ENCODE measurements at regions not wholly inside any gene's neighbourhood (a gene's known extent, or its start where the extent isn't known, plus 50 kb on each side); places are given as distances from the start of the nearest gene placed in this dataset.

- Histone ChIP-seq H3K36me3 (ENCODE audit: control insufficient read depth, insufficient read depth, low read length) (peaks cover 29% of the 10 kb centered on the region), H3K4me3 (ENCODE audit: low read depth, low read length) (no peak overlapping the region), H3K4me1 (ENCODE audit: control insufficient read depth, insufficient read depth, low read length) (no peaks in the 10 kb centered on the region), H3K27me3 (ENCODE audit: control insufficient read depth, insufficient read depth, low read length) (no peaks in the 10 kb centered on the region), H3K9me3 (ENCODE audit: control insufficient read depth, insufficient read depth, low read length) (no peaks in the 10 kb centered on the region), H3K27ac (ENCODE audit: low read depth, low read length) (no peak overlapping the region)
- DNase-seq (ENCODE audit: low read depth in 4 of 6, low spot score in 6 of 6): no peak
- WGBS (ENCODE audit: insufficient coverage): 98% methylated on average over 19 of the region's 20 CpGs
Observed at GRCh38 chr17:68134731-68135130, 99.2 kb downstream of the KPNA2 start.

GRCh38 chr17:68135141-68135887, 99.8 kb downstream of the KPNA2 start:
- H3K4me3 ChIP-seq (ENCODE audit: low read depth, low read length): no peak overlapping the region
- H3K36me3 ChIP-seq (ENCODE audit: control insufficient read depth, insufficient read depth, low read length): peaks cover 29% of the 10 kb centered on the region
- H3K4me1 ChIP-seq (ENCODE audit: control insufficient read depth, insufficient read depth, low read length): no peaks in the 10 kb centered on the region
- no peaks in the 10 kb centered on the region for H3K9me3 ChIP-seq (ENCODE audit: control insufficient read depth, insufficient read depth, low read length)
- no peak for DNase-seq (ENCODE audit: low read depth in 4 of 6, low spot score in 6 of 6)
- H3K27ac ChIP-seq (ENCODE audit: low read depth, low read length): no peak overlapping the region
- H3K27me3 ChIP-seq (ENCODE audit: control insufficient read depth, insufficient read depth, low read length): no peaks in the 10 kb centered on the region
- WGBS (ENCODE audit: insufficient coverage): 95% methylated on average over 31 of the region's 40 CpGs

- H3K4me1 ChIP-seq (ENCODE audit: control insufficient read depth, insufficient read depth, low read length): no peaks in the 10 kb centered on the region
- no CpG with 5 or more reads among the region's 3 CpGs for WGBS (ENCODE audit: insufficient coverage)
- no peak overlapping the region for H3K27ac ChIP-seq (ENCODE audit: low read depth, low read length)
- no peaks in the 10 kb centered on the region for H3K36me3 ChIP-seq (ENCODE audit: control insufficient read depth, insufficient read depth, low read length)
- H3K9me3 ChIP-seq (ENCODE audit: control insufficient read depth, insufficient read depth, low read length): no peaks in the 10 kb centered on the region
- no peak for DNase-seq (ENCODE audit: low read depth in 4 of 6, low spot score in 6 of 6)
- no peak overlapping the region for H3K4me3 ChIP-seq (ENCODE audit: low read depth, low read length)
- H3K27me3 ChIP-seq (ENCODE audit: control insufficient read depth, insufficient read depth, low read length): no peaks in the 10 kb centered on the region
Observed at GRCh38 chr17:68141050-68141449, 105.5 kb downstream of the KPNA2 start.

GRCh38 chr17:68142595-68142994, 105.2 kb upstream of the AMZ2 start:
- WGBS (ENCODE audit: insufficient coverage): no CpG with 5 or more reads among the region's 1 CpG

GRCh38 chr17:68143425-68143824, 104.4 kb upstream of the AMZ2 start:
- no peaks in the 10 kb centered on the region for H3K4me1 ChIP-seq (ENCODE audit: control insufficient read depth, insufficient read depth, low read length)

More at GRCh38 chr17:68142595-68142994, 105.2 kb upstream of the AMZ2 start:
- no peaks in the 10 kb centered on the region for H3K27me3 ChIP-seq (ENCODE audit: control insufficient read depth, insufficient read depth, low read length)
- no peaks in the 10 kb centered on the region for H3K36me3 ChIP-seq (ENCODE audit: control insufficient read depth, insufficient read depth, low read length)
- H3K9me3 ChIP-seq (ENCODE audit: control insufficient read depth, insufficient read depth, low read length): no peaks in the 10 kb centered on the region
- DNase-seq (ENCODE audit: low read depth in 4 of 6, low spot score in 6 of 6): no peak
- H3K4me3 ChIP-seq (ENCODE audit: low read depth, low read length): no peak overlapping the region
- H3K4me1 ChIP-seq (ENCODE audit: control insufficient read depth, insufficient read depth, low read length): no peaks in the 10 kb centered on the region
- H3K27ac ChIP-seq (ENCODE audit: low read depth, low read length): no peak overlapping the region

GRCh38 chr17:68145088-68145487, 102.8 kb upstream of the AMZ2 start:
- H3K9me3 ChIP-seq (ENCODE audit: control insufficient read depth, insufficient read depth, low read length): no peaks in the 10 kb centered on the region
- H3K27me3 ChIP-seq (ENCODE audit: control insufficient read depth, insufficient read depth, low read length): no peaks in the 10 kb centered on the region
- H3K36me3 ChIP-seq (ENCODE audit: control insufficient read depth, insufficient read depth, low read length): no peaks in the 10 kb centered on the region
- no peaks in the 10 kb centered on the region for H3K4me1 ChIP-seq (ENCODE audit: control insufficient read depth, insufficient read depth, low read length)
- H3K27ac ChIP-seq (ENCODE audit: low read depth, low read length): no peak overlapping the region
- no peak overlapping the region for H3K4me3 ChIP-seq (ENCODE audit: low read depth, low read length)
- no peak for DNase-seq (ENCODE audit: low read depth in 4 of 6, low spot score in 6 of 6)

More at GRCh38 chr17:68143425-68143824, 104.4 kb upstream of the AMZ2 start:
- Histone ChIP-seq H3K27me3 (ENCODE audit: control insufficient read depth, insufficient read depth, low read length) (no peaks in the 10 kb centered on the region), H3K36me3 (ENCODE audit: control insufficient read depth, insufficient read depth, low read length) (no peaks in the 10 kb centered on the region), H3K27ac (ENCODE audit: low read depth, low read length) (no peak overlapping the region), H3K9me3 (ENCODE audit: control insufficient read depth, insufficient read depth, low read length) (no peaks in the 10 kb centered on the region), H3K4me3 (ENCODE audit: low read depth, low read length) (no peak overlapping the region)
- WGBS (ENCODE audit: insufficient coverage): no CpG with 5 or more reads among the region's 2 CpGs
- DNase-seq (ENCODE audit: low read depth in 4 of 6, low spot score in 6 of 6): no peak

- Histone ChIP-seq H3K27me3 (ENCODE audit: control insufficient read depth, insufficient read depth, low read length) (no peaks in the 10 kb centered on the region), H3K9me3 (ENCODE audit: control insufficient read depth, insufficient read depth, low read length) (no peaks in the 10 kb centered on the region), H3K4me1 (ENCODE audit: control insufficient read depth, insufficient read depth, low read length) (no peaks in the 10 kb centered on the region), H3K36me3 (ENCODE audit: control insufficient read depth, insufficient read depth, low read length) (peaks cover 3% of the 10 kb centered on the region), H3K4me3 (ENCODE audit: low read depth, low read length) (no peak overlapping the region), H3K27ac (ENCODE audit: low read depth, low read length) (no peak overlapping the region)
- no peak for DNase-seq (ENCODE audit: low read depth in 4 of 6, low spot score in 6 of 6)
- 100% methylated on average over 3 of the region's 3 CpGs for WGBS (ENCODE audit: insufficient coverage)
Observed at GRCh38 chr17:68148936-68149335, 98.9 kb upstream of the AMZ2 start.

GRCh38 chr17:68152161-68152571, 95.7 kb upstream of the AMZ2 start:
- no peak overlapping the region for H3K27ac ChIP-seq (ENCODE audit: low read depth, low read length)
- H3K4me1 ChIP-seq (ENCODE audit: control insufficient read depth, insufficient read depth, low read length): no peaks in the 10 kb centered on the region
- H3K4me3 ChIP-seq (ENCODE audit: low read depth, low read length): no peak overlapping the region
- H3K36me3 ChIP-seq (ENCODE audit: control insufficient read depth, insufficient read depth, low read length): peaks cover 3% of the 10 kb centered on the region
- H3K27me3 ChIP-seq (ENCODE audit: control insufficient read depth, insufficient read depth, low read length): no peaks in the 10 kb centered on the region
- no peaks in the 10 kb centered on the region for H3K9me3 ChIP-seq (ENCODE audit: control insufficient read depth, insufficient read depth, low read length)
- 87% methylated on average over 12 of the region's 18 CpGs for WGBS (ENCODE audit: insufficient coverage)
- DNase-seq (ENCODE audit: low read depth in 4 of 6, low spot score in 6 of 6): no peak

GRCh38 chr17:68155692-68156091, 92.2 kb upstream of the AMZ2 start:
- H3K4me3 ChIP-seq (ENCODE audit: low read depth, low read length): no peak overlapping the region
- no peak for DNase-seq (ENCODE audit: low read depth in 4 of 6, low spot score in 6 of 6)
- H3K27me3 ChIP-seq (ENCODE audit: control insufficient read depth, insufficient read depth, low read length): no peaks in the 10 kb centered on the region
- WGBS (ENCODE audit: insufficient coverage): 100% methylated on average over 3 of the region's 5 CpGs
- H3K27ac ChIP-seq (ENCODE audit: low read depth, low read length): no peak overlapping the region
- no peaks in the 10 kb centered on the region for H3K9me3 ChIP-seq (ENCODE audit: control insufficient read depth, insufficient read depth, low read length)
- peaks cover 3% of the 10 kb centered on the region for H3K36me3 ChIP-seq (ENCODE audit: control insufficient read depth, insufficient read depth, low read length)
- no peaks in the 10 kb centered on the region for H3K4me1 ChIP-seq (ENCODE audit: control insufficient read depth, insufficient read depth, low read length)

- no peak overlapping the region for H3K27ac ChIP-seq (ENCODE audit: low read depth, low read length)
- H3K4me1 ChIP-seq (ENCODE audit: control insufficient read depth, insufficient read depth, low read length): no peaks in the 10 kb centered on the region
- H3K27me3 ChIP-seq (ENCODE audit: control insufficient read depth, insufficient read depth, low read length): no peaks in the 10 kb centered on the region
- DNase-seq (ENCODE audit: low read depth in 4 of 6, low spot score in 6 of 6): no peak
- WGBS (ENCODE audit: insufficient coverage): 72% methylated on average over 5 of the region's 12 CpGs
- no peak overlapping the region for H3K4me3 ChIP-seq (ENCODE audit: low read depth, low read length)
- H3K9me3 ChIP-seq (ENCODE audit: control insufficient read depth, insufficient read depth, low read length): no peaks in the 10 kb centered on the region
- H3K36me3 ChIP-seq (ENCODE audit: control insufficient read depth, insufficient read depth, low read length): peaks cover 5% of the 10 kb centered on the region
Observed at GRCh38 chr17:68161644-68162428, 86.0 kb upstream of the AMZ2 start.

Measured in spinal cord (tissue), 9 donors.